ENCODE measurements at regions not wholly inside any gene's neighbourhood (a gene's known extent, or its start where the extent isn't known, plus 50 kb on each side); places are given as distances from the start of the nearest gene placed in this dataset.

- Histone ChIP-seq H3K36me3 (ENCODE audit: control insufficient read depth in 2 of 4, insufficient read depth in 4 of 4, low read length in 3 of 4) (no peaks in the 10 kb centered on the region), H3K27ac (ENCODE audit: low read depth, low read length) (no peak overlapping the region), H2BK20ac (ENCODE audit: low read length) (no peak overlapping the region), H2BK12ac (ENCODE audit: low read depth, low read length) (no peak overlapping the region), H4K91ac (replicated peaks; ENCODE audit: insufficient read length, low read length) (no peak overlapping the region), H3K14ac (ENCODE audit: insufficient read length) (no peak overlapping the region), H3K4ac (replicated peaks; ENCODE audit: insufficient read length, low read depth, low read length) (no peak overlapping the region), H2BK5ac (ENCODE audit: low read depth, low read length) (no peak overlapping the region), H3K79me2 (ENCODE audit: control insufficient read depth in 1 of 2, insufficient read depth in 2 of 2, low read length in 2 of 2) (no peaks in the 10 kb centered on the region), H3K23ac (ENCODE audit: insufficient read length) (no peak overlapping the region), H2AFZ (ENCODE audit: low read length) (no peak overlapping the region), H2BK120ac (replicated peaks; ENCODE audit: low read depth, low read length) (no peak overlapping the region), H3K23me2 (ENCODE audit: low read depth, low read length) (no peaks in the 10 kb centered on the region), H3K18ac (ENCODE audit: extremely low read depth, low read length) (no peak overlapping the region), H2AK5ac (ENCODE audit: low read depth, low read length) (no peak overlapping the region), H3K9me3 (ENCODE audit: insufficient read depth in 2 of 2, low read depth in 1 of 2, low read length in 1 of 2) (peaks cover 0 to 7% of the 10 kb centered on the region in 2 experiments; a peak in 1 of 4 replicates), H3K4me2 (ENCODE audit: insufficient read depth in 1 of 2, low read depth in 2 of 2, low read length in 2 of 2) (no peak overlapping the region), H3K79me1 (ENCODE audit: low read depth, low read length) (no peaks in the 10 kb centered on the region), H4K5ac (ENCODE audit: insufficient read length, low read depth, low read length) (no peak overlapping the region), H4K8ac (ENCODE audit: extremely low read depth, insufficient read depth, low read length) (no peak overlapping the region), H3K9ac (replicated peaks in 1 of 4; ENCODE audit: extremely low read depth in 1 of 4, low read depth in 3 of 4, low read length in 3 of 4) (no peak overlapping the region), H3K56ac (replicated peaks; ENCODE audit: insufficient read length, low read depth, low read length) (no peak overlapping the region), H2BK15ac (ENCODE audit: low read length) (no peak overlapping the region), H3K4me1 (replicated peaks in 1 of 4; ENCODE audit: control insufficient read depth in 3 of 4, insufficient read depth in 4 of 4, low read length in 3 of 4) (no peaks in the 10 kb centered on the region), H3K4me3 (ENCODE audit: extremely low read depth in 1 of 4, insufficient read depth in 2 of 4, low read depth in 3 of 4, low read length in 4 of 4) (no peak overlapping the region), H4K20me1 (replicated peaks in 1 of 2; ENCODE audit: control insufficient read depth in 1 of 2, insufficient read depth in 2 of 2, low read length in 2 of 2) (no peaks in the 10 kb centered on the region), H3K27me3 (replicated peaks in 1 of 4; ENCODE audit: control insufficient read depth in 3 of 4, extremely low read depth in 1 of 4, insufficient read depth in 3 of 4, low read length in 3 of 4) (no peaks in the 10 kb centered on the region)
- ChIA-PET CTCF (ENCODE audit: partially characterized antibody) (no interaction called here), POLR2A (ENCODE audit: partially characterized antibody) (no interaction called here)
- DNase-seq (ENCODE audit: low read depth in 1 of 2, low spot score in 2 of 2): no peak
- FAIRE-seq: no peak
- 83% methylated on average over 3 of the region's 3 CpGs; no CpG with 5 or more reads in 1 of the 2 experiments for WGBS, 2 experiments (ENCODE audit: extremely low coverage in 1 of 2, insufficient coverage in 1 of 2, insufficient read length in 1 of 2, insufficient replicate concordance in 2 of 2, low coverage in 1 of 2, low lambda C conversion rate in 2 of 2, missing lambda C conversion rate in 1 of 2)
- TF ChIP-seq RAD21 (IDR thresholded peaks at IDR 0.05 in 1 of 2, conservative IDR thresholded peaks at IDR 0.05 in 1 of 2; ENCODE audit: low read depth in 2 of 2, low read length in 2 of 2) (no peak), GTF2F1 (IDR thresholded peaks at IDR 0.05; ENCODE audit: borderline replicate concordance, low read depth, low read length) (no peak), EP300 (IDR thresholded peaks at IDR 0.05; ENCODE audit: borderline replicate concordance in 1 of 2, low read depth in 2 of 2, low read length in 2 of 2) (no peak), TBP (IDR thresholded peaks at IDR 0.05; ENCODE audit: low read depth, low read length) (no peak), CHD2 (IDR thresholded peaks at IDR 0.05; ENCODE audit: low read length) (no peak), JUND (IDR thresholded peaks at IDR 0.05; ENCODE audit: low read length) (no peak), SAP30 (IDR thresholded peaks at IDR 0.05; ENCODE audit: insufficient read depth, insufficient replicate concordance, low read length) (no peak), PHF8 (conservative IDR thresholded peaks at IDR 0.05; ENCODE audit: low read depth, low read length) (no peak)
Measured at GRCh38 chr13:36619535-36619934, 54.3 kb upstream of the SERTM1 start.
